Stimulated activated CD4-positive, alpha-beta T cell treated with anti-CD3 and anti-CD28 coated beads, Interleukin-2, amount 100 ng/mL, for 4 hours (primary cell): ENCODE measurements at regions not wholly inside any gene's neighbourhood (a gene's known extent, or its start where the extent isn't known, plus 50 kb on each side); places are given as distances from the start of the nearest gene placed in this dataset.

Source experiments
- DNase-seq: peaks from one replicate; pipeline ENCODE4 v3.0.0-alpha.2; 2020; ENCODE audit warnings: low read depth

DNA sequence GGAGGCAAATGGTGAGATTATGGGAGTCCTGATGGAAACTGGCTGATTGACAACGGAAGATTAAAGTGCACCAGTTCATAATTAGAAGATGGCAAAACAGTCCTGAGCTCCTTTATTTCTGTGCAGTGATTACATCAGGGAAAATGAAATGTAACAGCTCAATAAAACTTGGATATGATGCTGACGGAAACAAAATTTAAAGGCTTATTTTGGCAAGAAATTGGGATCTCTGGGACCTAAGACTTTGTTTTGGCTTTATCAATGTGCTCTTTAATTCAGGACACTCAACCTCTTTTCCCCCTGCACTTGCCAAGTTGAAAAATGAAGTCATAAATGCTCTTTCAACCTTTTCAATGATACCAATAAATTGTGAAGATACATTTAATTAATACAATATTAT, 226.8 kb downstream of the C6orf118 start:
- no peak for DNase-seq

DNA sequence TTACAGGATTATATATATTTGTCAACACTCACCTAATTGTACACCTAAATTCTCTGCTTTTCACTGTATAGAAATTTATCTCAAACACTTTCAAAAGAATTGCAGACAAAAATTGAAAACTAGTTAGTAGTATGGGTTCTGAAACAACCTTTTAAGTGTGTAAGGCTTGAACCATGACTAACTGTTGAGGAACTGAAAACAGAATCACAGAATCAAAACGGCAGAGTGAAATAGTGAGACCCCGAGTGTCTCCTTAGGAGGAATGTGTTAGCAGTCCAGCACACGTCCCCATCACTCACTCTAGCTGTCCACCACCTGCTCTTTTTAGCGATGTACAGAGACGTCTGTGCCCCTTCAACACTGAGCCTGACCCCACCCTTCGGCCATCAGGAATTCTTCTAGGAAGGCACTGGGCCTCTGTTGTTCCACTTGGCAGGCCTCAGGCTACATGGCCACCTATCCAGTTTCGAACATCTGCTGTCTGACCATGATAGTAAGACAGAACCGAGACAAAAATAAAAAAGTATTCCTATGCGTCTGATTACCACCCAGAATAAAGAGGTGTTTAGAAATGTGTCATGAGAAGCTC, 227.4 kb downstream of the C6orf118 start:
- no peak for DNase-seq

- DNase-seq = no peak
Observed at GRCh38 chr6:165077876-165078275, 231.5 kb downstream of the C6orf118 start.

GRCh38 chr6:165071906-165072305, 237.5 kb downstream of the C6orf118 start:
- DNase-seq = no peak

DNA sequence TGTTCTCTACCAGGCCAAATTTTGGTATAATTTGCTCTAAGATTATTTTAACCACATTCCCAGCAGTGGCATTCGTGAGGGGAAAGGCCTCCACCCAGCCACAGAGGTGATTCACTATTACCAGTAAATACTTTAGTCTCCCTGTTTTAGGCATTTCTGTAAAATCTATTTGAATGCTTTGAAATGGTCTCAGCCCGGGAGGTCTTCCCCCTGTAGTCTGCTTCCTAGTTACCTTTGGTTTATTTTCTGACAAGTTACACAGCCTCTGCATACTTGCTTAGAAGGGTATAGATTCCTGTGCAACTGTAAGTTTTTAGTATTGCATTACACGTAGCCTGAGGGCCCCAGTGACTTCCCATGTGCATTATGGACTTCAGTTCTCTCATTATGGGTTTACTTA, 248.7 kb downstream of the C6orf118 start:
- DNase-seq = no peak

DNA sequence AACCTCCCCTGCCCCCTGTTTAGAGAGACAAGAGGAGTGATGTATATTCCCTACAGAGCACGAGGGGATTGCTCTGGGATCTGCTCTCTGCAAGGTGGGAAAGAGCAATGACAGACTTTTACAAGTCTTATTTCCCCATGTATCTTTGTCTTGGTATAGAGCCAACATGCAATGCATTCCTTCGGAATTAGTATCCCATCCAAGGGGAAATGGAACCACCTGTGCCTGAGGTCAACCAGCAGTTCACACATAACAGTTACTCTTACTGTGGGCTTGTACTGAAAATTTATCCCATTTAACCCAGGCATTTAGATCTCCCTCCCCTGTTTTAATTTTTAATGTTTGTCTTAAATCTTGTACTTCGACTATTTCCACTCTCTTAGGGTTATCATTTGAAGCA, 250.4 kb downstream of the C6orf118 start:
- no peak for DNase-seq

GRCh38 chr6:165056292-165056691, 253.1 kb downstream of the C6orf118 start:
- no peak for DNase-seq

DNA sequence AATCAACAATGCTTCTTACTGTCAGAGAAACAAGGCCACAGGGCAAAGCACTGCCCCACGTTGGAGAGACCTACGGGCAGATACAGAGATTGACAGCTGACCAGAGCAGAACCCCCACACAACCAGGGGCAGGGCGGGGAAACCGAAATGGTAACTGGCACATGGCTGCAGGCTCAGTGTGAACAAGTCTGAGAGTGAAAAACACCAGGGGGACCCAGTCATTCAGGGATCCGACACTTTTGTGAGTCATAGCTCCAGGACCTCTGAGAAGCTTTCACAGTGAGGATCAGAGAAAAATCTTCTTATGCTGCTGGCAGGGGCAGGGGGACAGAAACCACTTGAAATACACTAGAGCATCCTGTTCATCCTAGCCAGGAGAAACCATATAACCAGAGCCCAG, 254.2 kb downstream of the C6orf118 start:
- DNase-seq = no peak

GRCh38 chr6:165052561-165053480, 256.6 kb downstream of the C6orf118 start:
- DNase-seq = no peak

DNA sequence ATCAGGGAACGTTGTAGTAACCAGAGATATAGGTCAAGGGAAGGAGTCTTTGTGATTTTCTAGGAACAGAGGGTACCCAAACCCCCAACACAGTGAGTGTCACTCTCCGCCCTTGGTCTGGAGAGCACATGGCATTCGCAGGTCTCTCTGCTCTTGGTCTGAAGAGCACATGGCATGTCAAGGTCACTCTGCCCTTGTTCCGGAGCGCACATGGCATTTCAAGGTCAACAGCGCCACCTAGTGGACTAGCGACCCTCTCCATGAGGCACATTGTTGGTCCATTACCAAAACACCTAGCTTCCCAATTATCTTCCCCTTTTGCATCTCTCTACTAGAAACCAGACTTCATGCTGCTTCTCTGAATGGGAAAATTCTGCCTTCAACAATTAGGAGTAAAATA, 260.0 kb downstream of the C6orf118 start:
- DNase-seq = no peak

- no peak for DNase-seq
Observed at GRCh38 chr6:165047952-165048351, 261.5 kb downstream of the C6orf118 start.

DNA sequence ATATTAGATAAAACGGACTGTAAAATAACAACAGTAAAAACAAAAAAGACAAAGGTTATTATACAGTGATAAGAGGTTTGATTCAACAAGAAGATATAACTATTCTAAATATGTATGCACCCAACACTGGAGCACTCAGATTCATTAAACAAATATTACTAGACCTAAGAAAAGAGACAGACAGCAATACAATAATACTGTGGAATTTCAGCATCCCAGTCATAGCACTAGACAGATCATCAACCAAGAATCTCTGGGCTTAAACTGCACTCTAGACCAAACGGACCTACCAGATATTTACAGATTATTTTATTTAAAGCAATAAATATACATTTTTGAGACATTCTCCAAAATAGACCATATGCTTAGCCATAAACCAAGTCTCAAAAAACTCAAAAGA, 263.8 kb downstream of the C6orf118 start:
- DNase-seq = no peak

DNA sequence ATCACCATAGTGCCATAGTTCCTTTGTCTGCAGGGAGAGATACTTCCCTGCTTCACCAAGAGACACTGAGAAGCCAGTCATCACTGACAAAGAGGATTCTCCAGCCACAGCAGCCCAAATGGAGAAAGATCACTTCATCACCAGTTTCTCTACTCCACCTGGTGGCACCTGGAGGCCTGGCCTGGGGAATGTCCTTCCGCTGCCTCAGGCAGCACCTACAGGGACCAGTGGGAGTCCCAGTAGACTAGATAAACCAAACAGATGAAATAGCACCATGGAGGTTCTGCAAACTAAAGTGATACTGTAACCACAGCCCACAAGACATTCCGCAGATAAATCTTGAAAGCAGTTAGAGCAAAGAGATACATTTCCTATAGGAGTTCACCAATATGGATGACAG, 266.5 kb downstream of the C6orf118 start:
- no peak for DNase-seq

DNA sequence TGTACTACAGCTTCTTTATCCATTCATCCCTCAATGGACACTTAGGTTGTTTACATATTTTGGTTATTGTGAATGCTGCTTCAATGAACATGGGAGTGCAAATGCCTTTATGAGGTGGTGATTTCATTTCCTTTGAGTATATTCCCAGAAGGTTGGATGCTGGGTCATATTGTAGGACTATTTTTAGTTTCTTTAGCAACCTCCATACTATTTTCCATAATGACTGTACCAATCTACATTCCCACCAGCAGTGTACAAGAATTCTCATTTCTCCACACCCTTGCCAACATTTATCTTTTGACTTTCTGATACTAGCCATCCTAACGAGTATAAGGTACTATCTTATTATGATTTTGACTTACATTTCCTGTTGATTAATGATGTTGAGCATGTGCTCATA, 269.0 kb downstream of the C6orf118 start:
- DNase-seq = no peak

- DNase-seq = no peak
Observed at GRCh38 chr6:165034271-165034741, 275.1 kb downstream of the C6orf118 start.

GRCh38 chr6:165031502-165031901, 277.9 kb downstream of the C6orf118 start:
- no peak for DNase-seq

- no peak for DNase-seq
Observed at GRCh38 chr6:165025040-165025439, 284.4 kb downstream of the C6orf118 start.

DNA sequence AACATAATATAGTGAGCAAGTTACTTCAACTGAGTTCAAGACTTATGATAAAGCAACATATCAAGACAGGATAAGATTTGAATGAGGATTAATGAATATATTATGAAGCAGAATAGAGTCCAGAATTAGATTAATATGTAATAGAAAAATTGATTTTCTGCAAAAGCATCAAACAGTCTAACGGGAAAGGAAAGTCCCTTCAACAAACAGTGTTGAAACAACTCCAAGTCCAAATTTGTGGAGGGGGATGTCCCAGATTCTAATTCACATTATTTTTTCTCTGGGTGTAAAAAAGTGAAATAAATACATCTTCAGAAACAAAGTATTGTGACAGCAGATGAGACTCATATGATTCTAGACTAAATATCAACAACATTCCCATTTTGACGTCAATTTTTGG, 289.7 kb downstream of the C6orf118 start:
- no peak for DNase-seq

DNA sequence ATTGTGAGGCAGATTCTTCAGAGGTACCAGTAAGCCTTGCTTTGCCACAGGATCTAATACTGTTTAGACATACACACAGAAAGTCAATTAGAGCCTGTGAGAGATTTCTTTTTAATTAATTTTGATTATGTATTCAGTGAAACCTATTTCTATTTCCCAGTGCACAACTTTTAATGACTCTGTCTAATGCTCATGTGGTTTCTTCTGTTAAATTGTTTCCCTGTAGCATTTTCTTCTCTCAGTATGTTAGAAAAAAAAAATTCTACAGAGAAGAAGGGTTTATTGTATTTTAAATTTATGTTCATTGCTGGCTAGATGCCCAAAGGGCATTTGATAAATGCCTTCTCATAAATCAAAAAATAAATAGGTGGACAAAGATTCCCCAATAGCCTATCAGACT, 293.7 kb downstream of the C6orf118 start:
- no peak for DNase-seq

- DNase-seq = no peak
Observed at GRCh38 chr6:165013701-165014100, 295.7 kb downstream of the C6orf118 start.

DNA sequence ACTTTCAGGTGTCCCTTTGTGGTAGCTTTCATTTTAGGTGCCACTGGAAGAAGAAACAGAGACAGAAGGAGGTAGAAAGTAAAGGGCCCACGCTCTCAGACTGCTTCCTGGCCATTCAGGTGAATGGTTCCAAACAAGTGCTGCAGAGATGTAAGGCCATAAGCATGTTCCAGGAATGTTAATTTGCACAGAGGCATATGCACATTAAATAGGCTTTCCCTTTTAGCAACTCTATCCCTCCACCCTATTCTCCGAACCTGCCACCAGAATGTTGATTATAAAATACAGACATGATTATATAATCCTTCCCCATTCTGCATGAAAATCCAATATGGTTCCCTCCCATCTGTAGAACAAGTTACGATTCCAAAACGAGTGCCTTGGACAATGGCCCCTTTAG, 297.2 kb downstream of the C6orf118 start:
- no peak for DNase-seq

DNA sequence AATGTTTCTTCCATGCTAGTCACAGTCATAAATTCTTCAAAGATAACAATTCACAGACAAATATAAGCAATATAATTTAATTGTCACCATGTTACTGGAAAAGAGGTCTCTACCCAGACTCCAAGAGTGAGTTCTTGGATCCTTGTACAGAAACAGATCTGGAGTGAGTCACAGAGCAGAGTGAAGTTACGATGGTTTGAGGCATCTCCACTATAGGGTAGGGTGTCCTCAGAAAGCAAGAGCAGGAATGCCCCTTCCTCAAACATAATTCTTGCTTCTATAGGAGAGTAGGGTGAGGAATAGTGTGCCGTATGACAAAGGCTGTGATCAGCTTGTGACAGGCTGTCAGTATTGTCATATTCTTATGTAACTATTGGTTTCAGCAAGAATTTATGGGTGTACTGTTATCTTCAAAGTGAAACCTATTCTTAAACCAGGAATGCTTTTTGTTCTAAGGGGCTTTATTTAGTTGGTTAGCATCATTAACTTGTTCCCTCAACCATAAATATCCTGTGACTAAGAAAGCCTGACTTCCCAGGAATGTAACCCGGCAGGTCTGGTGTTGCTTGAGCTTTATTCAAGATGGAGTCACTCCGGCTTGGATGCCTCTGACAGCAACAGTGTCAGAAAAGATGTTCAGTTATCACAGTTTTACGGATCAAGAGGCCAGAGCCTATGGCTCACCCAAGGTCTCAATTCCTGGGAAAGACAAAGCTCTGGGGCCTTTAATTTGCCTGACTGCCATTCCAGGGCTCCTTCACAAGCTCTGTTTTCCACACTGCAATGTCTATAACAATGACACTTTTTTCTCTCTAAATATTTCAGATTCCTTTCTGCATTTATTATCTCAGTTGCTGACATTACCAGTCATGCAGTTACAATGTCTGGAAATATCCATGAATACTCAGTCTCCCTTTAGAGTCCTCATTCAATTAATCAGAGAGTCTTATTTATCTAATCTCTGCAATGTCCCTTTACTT, 298.6 kb downstream of the C6orf118 start:
- DNase-seq = no peak
